GM12891 (cell line): ENCODE measurements at regions not wholly inside any gene's neighbourhood (a gene's known extent, or its start where the extent isn't known, plus 50 kb on each side); places are given as distances from the start of the nearest gene placed in this dataset.

Experiments used
- PAX5 ChIP-seq: IDR thresholded peaks from 2 replicates; pipeline ENCODE4 v1.6.1; 2011; ENCODE audit warnings: low read length, moderate library complexity, mild to moderate bottlenecking; ENCODE audit not compliant: insufficient read depth, severe bottlenecking
- POLR2A ChIP-seq: IDR thresholded peaks from 2 replicates; pipeline ENCODE4 v1.6.1; 2011; ENCODE audit warnings: low read depth, low read length, control low read depth
- POLR2AphosphoS5 ChIP-seq: IDR thresholded peaks from 2 replicates; pipeline ENCODE4 v1.6.1; 2011; ENCODE audit warnings: low read depth, low read length, control low read depth
- POU2F2 ChIP-seq: IDR thresholded peaks from 2 replicates; pipeline ENCODE4 v1.6.1; 2011; ENCODE audit warnings: low read depth, mild to moderate bottlenecking, control low read depth, low read length, moderate library complexity
- SPI1 ChIP-seq: IDR thresholded peaks from 2 replicates; pipeline ENCODE4 v1.6.1; 2011; ENCODE audit warnings: low read depth, low read length, control low read depth
- TAF1 ChIP-seq: IDR thresholded peaks from 2 replicates; pipeline ENCODE4 v1.6.1; 2011; ENCODE audit warnings: low read depth, low read length, control low read depth

- no peak for TF ChIP-seq POLR2A
- no peak for TF ChIP-seq SPI1
- TF ChIP-seq TAF1, result no peak
- no peak for TF ChIP-seq POU2F2
- TF ChIP-seq POLR2AphosphoS5, result no peak
- TF ChIP-seq PAX5, result no peak
Observed at GRCh38 chr4:177052211-177052934, 257.3 kb upstream of the NEIL3 start.
